ENCODE measurements at regions not wholly inside any gene's neighbourhood (a gene's known extent, or its start where the extent isn't known, plus 50 kb on each side); places are given as distances from the start of the nearest gene placed in this dataset.

DNA sequence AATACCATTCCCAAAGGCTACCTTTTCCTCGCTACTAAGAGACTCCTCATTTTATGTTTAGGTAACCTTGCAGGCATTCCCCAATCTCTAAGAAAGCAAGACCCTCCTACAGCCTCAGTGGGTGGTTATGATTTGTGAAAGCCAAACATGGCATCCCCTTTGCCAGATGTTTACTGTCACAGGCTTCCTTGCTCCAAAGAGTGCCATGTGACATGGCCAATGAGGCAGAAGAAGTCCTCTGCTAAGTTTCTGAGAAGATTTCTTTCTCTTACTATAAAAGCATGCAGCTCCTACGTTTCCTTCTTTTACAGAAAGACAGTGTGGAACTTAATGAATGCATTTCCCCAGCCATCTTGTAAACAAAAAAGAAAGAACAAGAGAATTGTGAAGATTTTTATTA, 688.2 kb downstream of the TBC1D32 start:
- TF ChIP-seq, protein P1, sequence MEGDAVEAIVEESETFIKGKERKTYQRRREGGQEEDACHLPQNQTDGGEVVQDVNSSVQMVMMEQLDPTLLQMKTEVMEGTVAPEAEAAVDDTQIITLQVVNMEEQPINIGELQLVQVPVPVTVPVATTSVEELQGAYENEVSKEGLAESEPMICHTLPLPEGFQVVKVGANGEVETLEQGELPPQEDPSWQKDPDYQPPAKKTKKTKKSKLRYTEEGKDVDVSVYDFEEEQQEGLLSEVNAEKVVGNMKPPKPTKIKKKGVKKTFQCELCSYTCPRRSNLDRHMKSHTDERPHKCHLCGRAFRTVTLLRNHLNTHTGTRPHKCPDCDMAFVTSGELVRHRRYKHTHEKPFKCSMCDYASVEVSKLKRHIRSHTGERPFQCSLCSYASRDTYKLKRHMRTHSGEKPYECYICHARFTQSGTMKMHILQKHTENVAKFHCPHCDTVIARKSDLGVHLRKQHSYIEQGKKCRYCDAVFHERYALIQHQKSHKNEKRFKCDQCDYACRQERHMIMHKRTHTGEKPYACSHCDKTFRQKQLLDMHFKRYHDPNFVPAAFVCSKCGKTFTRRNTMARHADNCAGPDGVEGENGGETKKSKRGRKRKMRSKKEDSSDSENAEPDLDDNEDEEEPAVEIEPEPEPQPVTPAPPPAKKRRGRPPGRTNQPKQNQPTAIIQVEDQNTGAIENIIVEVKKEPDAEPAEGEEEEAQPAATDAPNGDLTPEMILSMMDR (IDR thresholded peaks at IDR 0.05): no peak
- TF ChIP-seq POLR2A (IDR thresholded peaks at IDR 0.05): no peak

All from heart left ventricle (tissue), 13 donors.